NCI-H748 (cell line): ENCODE measurements at regions not wholly inside any gene's neighbourhood (a gene's known extent, or its start where the extent isn't known, plus 50 kb on each side); places are given as distances from the start of the nearest gene placed in this dataset.

Experiments used
- DNase-seq: peaks from one replicate; lab custom pipeline; 2025; ENCODE audit not compliant: unreplicated experiment; lab: John Stamatoyannopoulos, UW

DNA sequence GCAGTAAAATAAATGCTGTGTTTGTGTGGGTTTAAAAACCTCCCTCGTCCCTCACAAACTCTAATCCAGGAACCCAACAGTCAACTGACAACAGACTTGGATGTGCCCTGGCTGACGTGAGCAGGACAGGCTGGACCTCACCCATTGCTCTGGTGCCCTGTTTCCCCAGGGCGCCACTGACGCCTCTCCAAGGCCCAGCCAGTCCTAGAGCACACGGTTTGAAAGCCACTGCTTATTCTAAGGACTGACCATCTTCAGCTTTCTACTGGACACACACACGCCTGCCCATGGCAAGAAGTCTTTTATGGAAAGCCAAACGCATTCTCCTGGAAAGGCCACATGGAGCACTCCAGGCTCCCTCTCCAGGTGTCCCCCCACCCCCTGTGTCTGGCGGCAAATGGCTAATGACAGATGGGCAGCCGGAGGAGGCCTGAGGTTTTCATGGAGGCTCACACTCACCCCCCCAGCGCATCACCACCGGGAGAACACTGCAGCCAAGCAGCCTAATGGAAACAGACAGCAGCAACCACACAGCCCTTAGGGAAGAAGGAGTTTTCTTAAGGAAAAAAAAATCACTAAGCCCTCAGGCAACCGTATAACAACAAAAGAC, 319.2 kb downstream of the SOX9 start:
- DNase-seq: no peak

- DNase-seq: no peak
These were observed 320.1 kb downstream of the SOX9 start for GRCh38 chr17:72440961-72441360.

GRCh38 chr17:72441909-72442308, 321.1 kb downstream of the SOX9 start:
- DNase-seq: no peak

- DNase-seq: no peak
These were observed 323.8 kb downstream of the SOX9 start for GRCh38 chr17:72444517-72445054.

- no peak for DNase-seq
These were observed 324.5 kb downstream of the SOX9 start for GRCh38 chr17:72445055-72445991.

DNA sequence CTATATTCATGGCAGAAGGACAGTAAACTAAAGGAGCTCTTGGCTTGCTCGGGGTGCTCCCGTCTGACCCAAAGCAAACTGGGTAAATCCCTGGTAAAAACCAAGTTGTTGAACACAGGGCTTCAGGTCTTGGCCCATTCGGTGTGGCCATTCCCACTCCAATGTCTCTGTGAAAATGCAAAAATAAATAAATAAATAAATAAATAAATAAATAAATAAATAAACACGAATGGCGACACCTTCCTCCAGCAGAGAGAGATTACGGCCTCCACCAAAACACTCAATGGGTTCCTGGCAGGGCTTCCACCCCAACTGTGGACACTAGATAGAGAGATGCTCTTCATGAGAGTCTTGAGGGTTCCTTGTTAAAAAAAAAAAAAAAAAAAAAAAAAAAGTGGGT, 325.3 kb downstream of the SOX9 start:
- no peak for DNase-seq

GRCh38 chr17:72446525-72447250, 325.9 kb downstream of the SOX9 start:
- DNase-seq: peak; percentile 33

DNA sequence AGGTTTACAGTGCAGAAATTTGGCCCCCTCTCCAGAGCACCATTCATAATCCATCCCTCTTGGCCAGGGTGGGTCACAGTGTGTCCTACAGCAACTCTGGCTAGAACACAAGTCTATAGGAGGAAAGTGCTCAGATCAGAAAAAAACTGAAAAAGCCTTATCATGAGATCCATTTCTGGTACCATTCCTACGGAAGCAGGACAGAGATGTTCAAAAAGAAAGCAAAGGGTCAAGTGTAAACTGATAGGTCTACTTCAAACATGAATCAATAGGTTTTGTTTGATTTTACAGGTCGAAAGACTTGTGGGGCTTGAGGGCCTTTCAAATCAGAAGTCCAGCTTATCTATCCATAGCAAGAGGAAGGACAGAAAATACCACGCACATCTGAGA, 326.4 kb downstream of the SOX9 start:
- DNase-seq: no peak

DNA sequence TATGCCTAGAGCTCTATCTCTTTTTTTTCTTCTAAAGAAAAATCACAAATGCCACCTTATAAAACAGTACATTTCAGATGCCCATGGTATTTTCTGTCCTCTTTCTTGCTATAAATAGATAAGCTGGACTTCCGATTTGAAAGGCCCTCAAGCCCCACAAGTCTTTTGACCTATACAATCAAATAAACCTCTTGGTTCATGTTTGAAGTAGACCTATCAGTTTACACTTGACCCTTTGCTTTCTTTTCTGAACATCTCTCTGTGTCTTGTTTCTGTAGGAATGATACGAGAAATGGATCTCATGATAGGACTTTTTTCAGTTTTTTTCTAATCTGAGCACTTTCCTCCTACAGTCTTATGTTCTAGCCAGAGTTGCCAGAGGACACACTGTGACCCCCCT, 327.2 kb downstream of the SOX9 start:
- DNase-seq: no peak

GRCh38 chr17:72452286-72453173, 331.7 kb downstream of the SOX9 start:
- no peak for DNase-seq

- DNase-seq: no peak
These were observed 333.5 kb downstream of the SOX9 start for GRCh38 chr17:72454342-72454741.

GRCh38 chr17:72455562-72455961, 334.7 kb downstream of the SOX9 start:
- no peak for DNase-seq

DNA sequence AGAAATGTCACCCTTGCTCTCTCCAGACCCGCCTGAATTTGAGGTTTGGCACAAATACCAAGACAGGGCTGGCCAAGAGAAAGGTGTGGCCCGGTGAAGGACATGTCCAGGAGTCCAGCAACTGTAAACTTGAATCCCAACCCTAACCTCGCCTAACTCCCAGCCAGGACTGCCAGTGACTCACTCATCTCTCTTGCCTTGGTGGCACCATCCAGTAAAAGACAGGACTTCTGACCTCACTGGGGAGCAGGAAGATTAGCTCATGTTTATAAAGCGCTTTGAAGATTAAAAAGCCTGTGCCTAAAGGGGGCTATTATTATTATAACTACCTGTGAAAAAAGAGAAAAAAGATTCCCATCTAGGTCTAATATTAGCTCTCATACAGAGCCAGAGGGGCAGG, 335.3 kb downstream of the SOX9 start:
- DNase-seq: no peak

DNA sequence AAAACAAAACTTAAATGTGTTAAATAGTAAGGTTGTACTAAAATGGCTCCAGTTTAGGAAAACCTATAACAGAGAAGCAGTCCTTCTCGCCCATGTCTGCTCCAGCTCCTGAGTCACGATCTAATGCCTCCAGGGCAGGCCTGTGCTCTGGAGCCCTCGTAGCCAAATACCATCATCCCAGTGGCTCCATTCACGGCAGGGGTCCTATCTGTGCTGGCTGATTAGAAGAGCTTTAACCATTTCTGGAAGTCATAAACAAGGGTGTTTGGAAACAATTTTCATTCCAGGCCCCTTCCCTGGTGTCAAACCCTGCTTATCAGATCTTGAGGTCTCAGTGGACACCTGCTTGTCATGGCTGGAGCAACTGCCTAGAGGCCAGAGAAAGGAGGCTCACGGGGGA, 336.9 kb downstream of the SOX9 start:
- no peak for DNase-seq

GRCh38 chr17:72458301-72458700, 337.5 kb downstream of the SOX9 start:
- DNase-seq: no peak

- no peak for DNase-seq
These were observed 339.9 kb downstream of the SOX9 start for GRCh38 chr17:72460711-72461110.

- no peak for DNase-seq
These were observed 340.9 kb downstream of the SOX9 start for GRCh38 chr17:72461757-72462156.

- no peak for DNase-seq
These were observed 341.6 kb downstream of the SOX9 start for GRCh38 chr17:72462407-72462806.

- DNase-seq: no peak
These were observed 342.0 kb downstream of the SOX9 start for GRCh38 chr17:72462814-72463213.

- no peak for DNase-seq
These were observed 342.7 kb downstream of the SOX9 start for GRCh38 chr17:72463287-72464102.
